ENCODE measurements at regions not wholly inside any gene's neighbourhood (a gene's known extent, or its start where the extent isn't known, plus 50 kb on each side); places are given as distances from the start of the nearest gene placed in this dataset.
A peak's percentile ranks its signal among the peaks of the same experiment; 100 is the strongest.

GRCh38 chr11:29231991-29232390, 784.8 kb downstream of the KCNA4 start:
- H3K27me3 ChIP-seq (ENCODE audit: insufficient read depth, low read length): no peaks in the 10 kb centered on the region
- H3K4me1 Mint-ChIP-seq (ENCODE audit: low read depth, unreplicated experiment): no peaks in the 10 kb centered on the region
- no peaks in the 10 kb centered on the region for H3K4me1 ChIP-seq (ENCODE audit: insufficient read depth, low read length)
- H3K27me3 Mint-ChIP-seq (ENCODE audit: low read depth, unreplicated experiment): no peaks in the 10 kb centered on the region
- H3K36me3 Mint-ChIP-seq (ENCODE audit: low read depth, unreplicated experiment): no peaks in the 10 kb centered on the region
- H3K4me3 Mint-ChIP-seq (ENCODE audit: unreplicated experiment): no peak overlapping the region
- no peaks in the 10 kb centered on the region for H3K79me2 ChIP-seq (ENCODE audit: insufficient read depth, low read length)
- no peak overlapping the region for H2AFZ ChIP-seq (ENCODE audit: low read depth, low read length)
- no peaks in the 10 kb centered on the region for H4K20me1 ChIP-seq (ENCODE audit: insufficient read depth, low read length)
- H3K4me2 ChIP-seq (ENCODE audit: low read length): no peak overlapping the region
- DNase-seq (ENCODE audit: low read depth) (peak; percentile 92), FAIRE-seq (no peak)
- H3K9ac ChIP-seq (ENCODE audit: low read length): no peak overlapping the region
- H3K27ac Mint-ChIP-seq (ENCODE audit: unreplicated experiment): no peak overlapping the region
- H3K27ac ChIP-seq (ENCODE audit: low read depth, low read length): no peak overlapping the region
- H3K9me3 ChIP-seq (ENCODE audit: insufficient read depth, low read depth, low read length): no peaks in the 10 kb centered on the region
- TF ChIP-seq EZH2 (IDR thresholded peaks at IDR 0.05; ENCODE audit: insufficient read depth, low read length) (no peak), CTCF (IDR thresholded peaks at IDR 0.05; ENCODE audit: insufficient read depth, low read depth, low read length) (no peak)
- no peak overlapping the region for H3K4me3 ChIP-seq (ENCODE audit: insufficient read depth, low read depth, low read length)
- H3K36me3 ChIP-seq (ENCODE audit: insufficient read depth, low read length): no peaks in the 10 kb centered on the region
- no peaks in the 10 kb centered on the region for H3K9me3 Mint-ChIP-seq (ENCODE audit: unreplicated experiment)

- Histone ChIP-seq H3K4me1 (ENCODE audit: insufficient read depth, low read length) (no peaks in the 10 kb centered on the region), H3K9me3 (ENCODE audit: insufficient read depth, low read depth, low read length) (no peaks in the 10 kb centered on the region), H3K27me3 (ENCODE audit: insufficient read depth, low read length) (no peaks in the 10 kb centered on the region), H3K4me3 (ENCODE audit: insufficient read depth, low read depth, low read length) (no peak overlapping the region), H3K27ac (ENCODE audit: low read depth, low read length) (no peak overlapping the region), H2AFZ (ENCODE audit: low read depth, low read length) (no peak overlapping the region), H3K36me3 (ENCODE audit: insufficient read depth, low read length) (no peaks in the 10 kb centered on the region), H3K9ac (ENCODE audit: low read length) (no peak overlapping the region), H3K4me2 (ENCODE audit: low read length) (no peak overlapping the region), H3K79me2 (ENCODE audit: insufficient read depth, low read length) (no peaks in the 10 kb centered on the region), H4K20me1 (ENCODE audit: insufficient read depth, low read length) (no peaks in the 10 kb centered on the region)
- no peaks in the 10 kb centered on the region for H3K4me1 Mint-ChIP-seq (ENCODE audit: low read depth, unreplicated experiment)
- DNase-seq (ENCODE audit: low read depth) (no peak), FAIRE-seq (no peak)
- no peak overlapping the region for H3K4me3 Mint-ChIP-seq (ENCODE audit: unreplicated experiment)
- TF ChIP-seq EZH2 (IDR thresholded peaks at IDR 0.05; ENCODE audit: insufficient read depth, low read length) (no peak), CTCF (IDR thresholded peaks at IDR 0.05; ENCODE audit: insufficient read depth, low read depth, low read length) (no peak)
- no peaks in the 10 kb centered on the region for H3K9me3 Mint-ChIP-seq (ENCODE audit: unreplicated experiment)
- no peak overlapping the region for H3K27ac Mint-ChIP-seq (ENCODE audit: unreplicated experiment)
- no peaks in the 10 kb centered on the region for H3K27me3 Mint-ChIP-seq (ENCODE audit: low read depth, unreplicated experiment)
- H3K36me3 Mint-ChIP-seq (ENCODE audit: low read depth, unreplicated experiment): no peaks in the 10 kb centered on the region
Observed at GRCh38 chr11:29231586-29231985, 785.2 kb downstream of the KCNA4 start.

DNA sequence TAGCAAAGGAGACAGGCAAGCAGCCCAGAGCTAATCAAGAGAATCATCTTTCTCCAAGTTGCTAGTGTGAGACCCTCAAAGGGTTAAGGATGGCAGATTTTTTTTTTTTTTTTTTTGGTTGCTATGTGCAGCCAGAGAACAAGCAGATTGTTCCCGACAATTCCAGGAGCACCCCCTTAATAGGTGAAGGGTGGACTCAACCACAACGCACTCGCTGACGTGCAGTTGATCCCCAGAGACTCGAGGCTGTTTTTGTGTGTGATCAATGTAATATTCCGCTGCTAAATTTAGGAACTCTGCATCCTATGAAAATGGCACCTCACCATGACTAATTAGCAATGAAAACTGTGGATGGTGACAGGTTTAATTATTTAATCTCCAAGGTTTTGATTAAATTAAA, 789.0 kb downstream of the KCNA4 start:
- no peaks in the 10 kb centered on the region for H3K27me3 Mint-ChIP-seq (ENCODE audit: low read depth, unreplicated experiment)
- DNase-seq (ENCODE audit: low read depth) (no peak), FAIRE-seq (no peak)
- Histone ChIP-seq H3K9me3 (ENCODE audit: insufficient read depth, low read depth, low read length) (no peaks in the 10 kb centered on the region), H3K4me3 (ENCODE audit: insufficient read depth, low read depth, low read length) (no peak overlapping the region), H3K4me1 (ENCODE audit: insufficient read depth, low read length) (no peaks in the 10 kb centered on the region), H3K9ac (ENCODE audit: low read length) (no peak overlapping the region), H3K27ac (ENCODE audit: low read depth, low read length) (no peak overlapping the region), H3K36me3 (ENCODE audit: insufficient read depth, low read length) (no peaks in the 10 kb centered on the region), H3K27me3 (ENCODE audit: insufficient read depth, low read length) (no peaks in the 10 kb centered on the region), H2AFZ (ENCODE audit: low read depth, low read length) (no peak overlapping the region), H3K79me2 (ENCODE audit: insufficient read depth, low read length) (no peaks in the 10 kb centered on the region), H3K4me2 (ENCODE audit: low read length) (no peak overlapping the region), H4K20me1 (ENCODE audit: insufficient read depth, low read length) (no peaks in the 10 kb centered on the region)
- peaks cover 6% of the 10 kb centered on the region for H3K9me3 Mint-ChIP-seq (ENCODE audit: unreplicated experiment)
- TF ChIP-seq EZH2 (IDR thresholded peaks at IDR 0.05; ENCODE audit: insufficient read depth, low read length) (no peak), CTCF (IDR thresholded peaks at IDR 0.05; ENCODE audit: insufficient read depth, low read depth, low read length) (no peak)
- H3K27ac Mint-ChIP-seq (ENCODE audit: unreplicated experiment): no peak overlapping the region
- H3K4me3 Mint-ChIP-seq (ENCODE audit: unreplicated experiment): no peak overlapping the region
- no peaks in the 10 kb centered on the region for H3K36me3 Mint-ChIP-seq (ENCODE audit: low read depth, unreplicated experiment)
- H3K4me1 Mint-ChIP-seq (ENCODE audit: low read depth, unreplicated experiment): peaks cover 3% of the 10 kb centered on the region
